SK-N-SH treated with all-trans-retinoic acid at 6 μM for 48 hours (cell line): ENCODE measurements at regions not wholly inside any gene's neighbourhood (a gene's known extent, or its start where the extent isn't known, plus 50 kb on each side); places are given as distances from the start of the nearest gene placed in this dataset.

ENCODE experiments used
- BACH2 ChIP-seq: fragments of 250-450 bp; sonication (Bioruptor Pico); IDR thresholded peaks from 2 replicates; pipeline ENCODE4 v1.9.0; 2021; ENCODE audit warnings: mild to moderate bottlenecking, borderline replicate concordance
- CREB5 ChIP-seq: fragments of 250-450 bp; sonication (Bioruptor Pico); IDR thresholded peaks from 2 replicates; pipeline ENCODE4 v1.5.1; 2020; ENCODE audit warnings: low read depth, mild to moderate bottlenecking, moderate library complexity
- CSDC2 ChIP-seq: fragments of 250-450 bp; sonication (Bioruptor Pico); IDR thresholded peaks from 2 replicates; pipeline ENCODE4 v1.5.0; 2020; ENCODE audit warnings: mild to moderate bottlenecking, moderate library complexity
- CSRNP3 ChIP-seq: fragments of 250-450 bp; sonication (Bioruptor Pico); IDR thresholded peaks from 2 replicates; pipeline ENCODE4 v1.5.1; 2021; ENCODE audit warnings: mild to moderate bottlenecking, moderate library complexity
- ISL1 ChIP-seq: fragments of 250-450 bp; sonication (Bioruptor Pico); IDR thresholded peaks from 2 replicates; pipeline ENCODE4 v2.1.2; 2022; ENCODE audit warnings: mild to moderate bottlenecking, moderate library complexity
- OSR1 ChIP-seq: fragments of 250-450 bp; sonication (Bioruptor Pico); IDR thresholded peaks from 2 replicates; pipeline ENCODE4 v1.8.0; 2022; ENCODE audit warnings: moderate library complexity, mild to moderate bottlenecking, inconsistent platforms
- PATZ1 ChIP-seq: fragments of 250-450 bp; sonication (Bioruptor Pico); IDR thresholded peaks from 2 replicates; pipeline ENCODE4 v1.8.0; 2020; ENCODE audit warnings: mild to moderate bottlenecking, moderate library complexity, borderline replicate concordance
- PPARA ChIP-seq: fragments of 250-450 bp; sonication (Bioruptor Pico); IDR thresholded peaks from 2 replicates; pipeline ENCODE4 v1.5.0; 2020; ENCODE audit warnings: mild to moderate bottlenecking, borderline replicate concordance
- RARB ChIP-seq: fragments of 250-450 bp; sonication (Bioruptor Pico); IDR thresholded peaks from 2 replicates; pipeline ENCODE4 v1.8.0; 2021; ENCODE audit warnings: mild to moderate bottlenecking, moderate library complexity
- ZFP3 ChIP-seq: fragments of 250-450 bp; sonication (Bioruptor Pico); IDR thresholded peaks from 2 replicates; pipeline ENCODE4 v1.5.0; 2020; ENCODE audit warnings: mild to moderate bottlenecking, moderate library complexity
- ZNF70 ChIP-seq: fragments of 450-650 bp; formaldehyde crosslinking; IDR thresholded peaks from 2 replicates; pipeline ENCODE4 v1.5.0; 2020; ENCODE audit warnings: mild to moderate bottlenecking, moderate library complexity

- TF ChIP-seq CSDC2: no peak
- TF ChIP-seq OSR1 (CRISPR knock-in tag): no peak
- no peak for TF ChIP-seq ZFP3 (CRISPR knock-in tag)
- TF ChIP-seq ISL1: no peak
- no peak for TF ChIP-seq ZNF70 (CRISPR knock-in tag)
- no peak for TF ChIP-seq PPARA (CRISPR knock-in tag)
- no peak for TF ChIP-seq BACH2 (CRISPR knock-in tag)
- TF ChIP-seq RARB: no peak
- TF ChIP-seq CREB5 (CRISPR knock-in tag): no peak
- TF ChIP-seq PATZ1 (CRISPR knock-in tag): no peak
- no peak for TF ChIP-seq CSRNP3 (CRISPR knock-in tag)
Observed at GRCh38 chr11:8321876-8322275, 58.2 kb upstream of the LMO1 start.
